Ammon's horn (tissue), 1 donor: ENCODE measurements at regions not wholly inside any gene's neighbourhood (a gene's known extent, or its start where the extent isn't known, plus 50 kb on each side); places are given as distances from the start of the nearest gene placed in this dataset.
"Not testable (repeated sequence)": the region's sequence is repeated elsewhere in the genome, so short reads cannot be mapped to it uniquely, and the experiment has no call there.

Experiments
- DNase-seq: peaks from one replicate; pipeline ENCODE4 v3.0.0-alpha.2; 2016; ENCODE audit warnings: low spot score

DNA sequence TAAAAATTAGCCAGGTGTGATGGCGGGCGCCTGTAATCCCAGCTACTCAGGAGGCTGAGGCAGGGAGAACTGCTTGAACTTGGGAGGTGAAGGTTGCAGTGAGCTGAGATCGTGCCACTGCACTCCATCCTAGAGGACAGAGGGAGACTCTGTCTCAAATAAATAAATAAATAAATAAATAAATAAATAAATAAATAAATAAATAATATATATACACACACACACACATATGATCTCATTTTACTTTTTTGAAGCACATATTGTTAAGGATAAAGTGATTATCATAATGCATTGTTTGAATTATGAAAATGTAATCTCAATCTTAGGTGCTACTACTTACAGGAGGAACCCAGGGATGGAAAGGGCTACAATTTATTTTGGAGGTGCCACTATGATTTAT lies 130.5 kb upstream of the PCDH7 start:
- not testable (repeated sequence) for DNase-seq

GRCh38 chr4:30600246-30601017 lies 119.7 kb upstream of the PCDH7 start:
- no peak for DNase-seq

GRCh38 chr4:30601070-30601865 lies 118.9 kb upstream of the PCDH7 start:
- no peak for DNase-seq

DNA sequence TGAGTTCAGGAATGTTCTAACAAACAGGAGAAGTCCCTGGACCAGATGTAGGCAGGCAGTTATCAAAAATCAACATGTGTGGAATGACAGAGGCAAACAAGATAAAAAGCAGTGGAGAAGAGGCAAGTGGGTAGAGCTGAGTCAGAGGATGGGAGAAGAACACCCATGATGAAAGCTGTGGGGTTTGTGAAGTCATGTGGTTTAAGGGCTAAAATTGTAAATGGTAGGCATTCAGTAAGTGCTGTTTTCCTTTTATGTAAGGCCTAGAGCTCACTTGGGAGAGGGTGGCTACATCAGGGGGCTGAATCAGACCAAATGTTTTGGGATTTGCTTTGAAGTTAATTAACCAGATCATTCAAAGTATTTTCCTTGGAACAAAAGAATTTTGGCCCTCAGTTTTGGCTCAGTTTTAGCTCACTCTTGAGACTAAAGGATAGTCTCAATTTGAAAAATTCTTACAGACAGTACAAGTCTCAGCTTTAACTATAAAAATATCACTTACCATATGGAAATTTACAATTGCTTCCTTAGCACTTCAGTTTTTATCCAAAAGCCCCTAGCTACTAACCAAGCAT lies 114.5 kb upstream of the PCDH7 start:
- DNase-seq: no peak

- DNase-seq: no peak
Measured at GRCh38 chr4:30610361-30610760, 109.8 kb upstream of the PCDH7 start.

GRCh38 chr4:30614771-30615170 lies 105.4 kb upstream of the PCDH7 start:
- no peak for DNase-seq

- no peak for DNase-seq
Measured at GRCh38 chr4:30616942-30617646, 103.1 kb upstream of the PCDH7 start.

DNA sequence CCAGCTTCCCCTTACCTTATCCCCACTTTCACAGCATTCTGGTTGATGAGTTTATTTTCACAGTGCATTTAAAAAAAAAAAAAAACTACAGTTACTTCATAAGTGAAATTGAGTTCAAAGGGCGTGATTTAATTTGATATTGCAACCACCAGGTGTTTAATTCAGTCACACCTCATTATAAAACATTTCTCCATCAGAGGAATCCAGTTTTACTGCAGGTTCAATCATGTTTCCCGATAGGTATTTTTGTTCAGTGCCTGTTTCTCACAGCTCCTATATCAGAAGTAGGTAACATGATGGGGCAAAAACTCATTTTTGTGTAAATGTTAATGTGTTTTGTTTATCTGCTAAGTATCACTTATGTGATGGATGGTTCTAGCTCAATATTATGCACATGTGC lies 102.3 kb upstream of the PCDH7 start:
- no peak for DNase-seq

DNA sequence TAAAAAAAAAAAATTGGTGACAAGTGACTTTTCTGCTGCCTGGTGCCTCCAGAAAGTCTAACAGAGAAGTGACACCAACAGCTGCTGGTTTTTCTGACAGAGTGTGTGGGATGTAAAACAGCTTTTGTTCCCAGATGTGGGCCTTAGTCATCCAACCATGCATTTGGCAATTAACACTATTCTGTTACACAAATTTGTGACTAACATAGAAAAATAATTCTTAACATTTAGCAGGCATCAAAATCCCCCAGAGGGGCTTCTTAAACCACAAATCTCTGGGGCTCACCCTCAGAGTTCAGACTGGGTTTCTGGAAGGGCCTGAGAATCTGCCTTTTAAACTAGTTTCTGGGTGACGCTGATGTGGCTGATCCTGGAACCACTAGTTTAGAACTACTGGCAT lies 100.5 kb upstream of the PCDH7 start:
- peak; percentile 27 for DNase-seq

GRCh38 chr4:30620711-30621110 lies 99.5 kb upstream of the PCDH7 start:
- DNase-seq: no peak

DNA sequence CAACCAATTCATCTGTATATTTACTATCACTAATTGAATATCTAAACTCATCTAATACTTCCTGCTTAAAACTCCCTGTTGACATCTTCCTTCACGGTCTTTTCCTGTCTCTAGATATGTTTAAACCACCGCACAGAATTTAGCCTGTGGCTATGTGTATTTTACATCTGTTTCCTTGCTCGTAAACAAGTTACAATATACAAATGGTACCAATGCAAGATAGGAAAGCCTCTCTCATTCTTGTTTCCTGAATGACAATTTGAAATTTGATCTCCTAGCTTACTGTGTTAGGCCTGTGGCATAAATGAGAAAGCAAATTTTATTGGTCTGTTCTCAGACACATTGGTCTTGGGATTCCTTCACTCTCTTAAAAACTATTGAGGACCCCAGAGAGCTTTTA lies 89.7 kb upstream of the PCDH7 start:
- DNase-seq: no peak

GRCh38 chr4:30632751-30633150 lies 87.4 kb upstream of the PCDH7 start:
- no peak for DNase-seq

DNA sequence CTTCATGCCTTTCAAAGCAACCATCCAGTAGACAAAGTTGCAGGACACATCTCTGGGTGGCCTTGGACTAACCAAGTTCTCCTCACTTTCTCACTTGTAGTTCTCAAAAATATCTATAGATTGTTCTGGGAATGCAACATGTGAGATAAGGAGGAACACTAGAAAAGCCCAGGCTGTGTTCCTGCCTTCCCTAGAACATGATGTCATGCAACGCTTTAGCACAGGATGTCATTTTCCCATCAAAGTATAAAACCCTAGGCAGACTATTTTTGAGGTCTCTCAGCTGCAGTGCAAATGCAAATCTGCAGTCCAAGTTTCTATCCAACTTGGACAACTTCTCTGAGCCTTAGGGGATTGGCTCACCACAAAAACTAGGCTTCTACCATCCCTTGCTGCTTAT lies 78.8 kb upstream of the PCDH7 start:
- DNase-seq: no peak

GRCh38 chr4:30642567-30642966 lies 77.6 kb upstream of the PCDH7 start:
- no peak for DNase-seq

DNA sequence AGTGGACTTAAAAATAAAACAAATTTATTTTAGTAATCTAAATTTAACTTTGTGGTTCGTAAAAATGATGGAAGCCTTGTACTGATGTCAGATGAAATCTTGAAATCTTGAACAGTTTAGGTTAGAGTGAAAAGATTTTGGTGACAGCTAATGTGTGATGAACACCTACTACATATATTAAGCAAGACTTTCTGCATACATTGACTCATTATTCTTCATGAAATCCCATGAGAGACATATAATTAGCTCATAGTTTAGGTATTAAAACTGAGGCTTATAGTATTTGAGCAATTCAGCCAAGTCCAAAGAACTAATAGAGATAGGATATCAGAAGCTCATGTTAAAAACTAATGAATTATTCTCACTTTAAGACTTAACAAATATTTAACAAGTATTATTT lies 66.9 kb upstream of the PCDH7 start:
- no peak for DNase-seq

DNA sequence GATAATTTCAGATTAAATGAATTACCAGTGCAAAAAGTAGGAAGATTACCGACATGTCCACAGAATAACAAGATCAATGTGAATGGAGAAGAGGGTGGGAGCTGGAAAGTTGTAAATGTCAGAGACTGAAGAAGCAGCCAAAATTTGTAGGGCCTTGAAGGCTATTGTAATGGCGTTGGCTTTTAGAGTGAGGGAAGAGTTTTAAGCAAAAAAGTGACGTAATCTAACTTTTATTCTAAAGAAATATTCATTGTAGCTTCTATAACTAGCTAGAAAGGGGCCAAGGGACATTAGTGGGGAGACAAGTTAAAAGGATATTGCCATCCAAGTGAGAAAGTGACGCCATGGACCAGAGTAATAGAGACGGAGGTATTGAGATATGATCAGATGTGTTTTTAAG lies 63.3 kb upstream of the PCDH7 start:
- no peak for DNase-seq

GRCh38 chr4:30667919-30668318 lies 52.2 kb upstream of the PCDH7 start:
- no peak for DNase-seq

- no peak for DNase-seq
Measured at GRCh38 chr4:30670206-30670605, 50.0 kb upstream of the PCDH7 start.
